Astrocyte (in vitro differentiated cells and primary cell): ENCODE measurements at regions not wholly inside any gene's neighbourhood (a gene's known extent, or its start where the extent isn't known, plus 50 kb on each side); places are given as distances from the start of the nearest gene placed in this dataset.

Experiments
- DNase-seq: peaks from one replicate; pipeline ENCODE4 v3.0.0-alpha.2; 2010; ENCODE audit warnings: low read depth
- FAIRE-seq: peaks from 2 replicates; lab custom pipeline; 2011; peaks lifted over from hg19 to GRCh38; lab: Jason Lieb, UNC
- H2AFZ ChIP-seq: 2 replicates; pipeline ENCODE4 v1.6.0; 2012; ENCODE audit warnings: low read depth, low read length, inconsistent platforms
- H3K27ac ChIP-seq: 2 replicates; pipeline ENCODE4 v1.5.1; 2011; ENCODE audit warnings: low read depth, low read length, inconsistent platforms
- H3K27me3 ChIP-seq: 2 replicates; pipeline ENCODE4 v1.6.0; 2011; ENCODE audit warnings: low read length, inconsistent platforms; ENCODE audit not compliant: insufficient read depth
- H3K36me3 ChIP-seq: 2 replicates; pipeline ENCODE4 v1.5.1; 2011; ENCODE audit warnings: low read length, inconsistent platforms; ENCODE audit not compliant: insufficient read depth
- H3K4me1 ChIP-seq: 2 replicates; pipeline ENCODE4 v1.5.1; 2011; ENCODE audit warnings: low read length, inconsistent platforms; ENCODE audit not compliant: insufficient read depth
- H3K4me2 ChIP-seq: 2 replicates; pipeline ENCODE4 v1.6.0; 2012; ENCODE audit warnings: low read length, inconsistent platforms
- H3K4me3 ChIP-seq: 2 replicates; pipeline ENCODE4 v1.5.1; 2011; ENCODE audit warnings: low read depth, mild to moderate bottlenecking, low read length, inconsistent platforms; ENCODE audit not compliant: insufficient read depth
- H3K79me2 ChIP-seq: 2 replicates; pipeline ENCODE4 v1.6.0; 2012; ENCODE audit warnings: mild to moderate bottlenecking, low read length, inconsistent platforms; ENCODE audit not compliant: insufficient read depth
- H3K9ac ChIP-seq: 2 replicates; pipeline ENCODE4 v1.6.0; 2012; ENCODE audit warnings: mild to moderate bottlenecking, low read length, inconsistent platforms
- H3K9me3 ChIP-seq: 2 replicates; pipeline ENCODE4 v1.5.1; 2012; ENCODE audit warnings: low read depth, mild to moderate bottlenecking, low read length, inconsistent platforms; ENCODE audit not compliant: insufficient read depth
- H4K20me1 ChIP-seq: 2 replicates; pipeline ENCODE4 v1.6.0; 2012; ENCODE audit warnings: low read length, inconsistent platforms; ENCODE audit not compliant: insufficient read depth
- H3K27ac Mint-ChIP-seq: one replicate; pipeline ENCODE4 v1.8.0; 2021; ENCODE audit warnings: mild to moderate bottlenecking, mixed read lengths; ENCODE audit not compliant: unreplicated experiment
- H3K27me3 Mint-ChIP-seq: one replicate; pipeline ENCODE4 v1.8.0; 2021; ENCODE audit warnings: low read depth, mixed read lengths; ENCODE audit not compliant: unreplicated experiment
- H3K36me3 Mint-ChIP-seq: one replicate; pipeline ENCODE4 v1.8.0; 2021; ENCODE audit warnings: low read depth, mixed read lengths; ENCODE audit not compliant: unreplicated experiment
- H3K4me1 Mint-ChIP-seq: one replicate; pipeline ENCODE4 v1.8.0; 2021; ENCODE audit warnings: low read depth, mixed read lengths; ENCODE audit not compliant: unreplicated experiment
- H3K4me3 Mint-ChIP-seq: one replicate; pipeline ENCODE4 v1.8.0; 2021; ENCODE audit warnings: mild to moderate bottlenecking, moderate library complexity, mixed read lengths; ENCODE audit not compliant: unreplicated experiment
- H3K9me3 Mint-ChIP-seq: one replicate; pipeline ENCODE4 v1.8.0; 2021; ENCODE audit warnings: mild to moderate bottlenecking, mixed read lengths; ENCODE audit not compliant: unreplicated experiment
- CTCF ChIP-seq: IDR thresholded peaks from 2 replicates; pipeline ENCODE4 v1.5.1; 2011; ENCODE audit warnings: low read depth, mild to moderate bottlenecking, inconsistent platforms, low read length, moderate library complexity; ENCODE audit not compliant: insufficient read depth
- EZH2 ChIP-seq: IDR thresholded peaks from 2 replicates; pipeline ENCODE4 v1.6.1; 2012; ENCODE audit warnings: mild to moderate bottlenecking, low read length, inconsistent platforms; ENCODE audit not compliant: insufficient read depth

GRCh38 chr3:67882981-67883380 lies 228.6 kb upstream of the SUCLG2 start:
- Mint-ChIP-seq H3K27ac (no peak overlapping the region), H3K9me3 (peaks cover 2% of the 10 kb centered on the region), H3K27me3 (peaks cover 4% of the 10 kb centered on the region), H3K36me3 (no peaks in the 10 kb centered on the region), H3K4me1 (no peaks in the 10 kb centered on the region), H3K4me3 (no peak overlapping the region)
- H3K79me2 ChIP-seq = no peaks in the 10 kb centered on the region
- H3K27ac ChIP-seq = no peak overlapping the region
- DNase-seq = no peak
- no peak overlapping the region for H3K9ac ChIP-seq
- FAIRE-seq = no peak
- no peaks in the 10 kb centered on the region for H4K20me1 ChIP-seq
- H3K36me3 ChIP-seq = no peaks in the 10 kb centered on the region
- no peaks in the 10 kb centered on the region for H3K4me1 ChIP-seq
- no peaks in the 10 kb centered on the region for H3K27me3 ChIP-seq
- no peaks in the 10 kb centered on the region for H3K9me3 ChIP-seq
- no peak overlapping the region for H3K4me2 ChIP-seq
- no peak overlapping the region for H2AFZ ChIP-seq
- no peak overlapping the region for H3K4me3 ChIP-seq
- TF ChIP-seq EZH2 = no peak
- TF ChIP-seq CTCF = no peak

- Histone ChIP-seq H3K27me3 (no peaks in the 10 kb centered on the region), H3K4me2 (no peak overlapping the region), H3K4me3 (no peak overlapping the region), H3K9ac (no peak overlapping the region), H3K79me2 (no peaks in the 10 kb centered on the region), H3K27ac (no peak overlapping the region), H3K4me1 (no peaks in the 10 kb centered on the region), H2AFZ (no peak overlapping the region), H3K9me3 (no peaks in the 10 kb centered on the region), H4K20me1 (no peaks in the 10 kb centered on the region), H3K36me3 (no peaks in the 10 kb centered on the region)
- DNase-seq (no peak), FAIRE-seq (no peak)
- TF ChIP-seq CTCF = no peak
- no peak for TF ChIP-seq EZH2
- H3K27me3 Mint-ChIP-seq = peaks cover 1% of the 10 kb centered on the region
- peaks cover 13% of the 10 kb centered on the region for H3K4me1 Mint-ChIP-seq
- peak overlapping the region; percentile 17 for H3K4me3 Mint-ChIP-seq
- peak overlapping the region; percentile 48 for H3K27ac Mint-ChIP-seq
- no peaks in the 10 kb centered on the region for H3K9me3 Mint-ChIP-seq
- H3K36me3 Mint-ChIP-seq = no peaks in the 10 kb centered on the region
Measured at GRCh38 chr3:67876261-67876660, 221.8 kb upstream of the SUCLG2 start.

- Histone ChIP-seq H4K20me1 (no peaks in the 10 kb centered on the region), H3K9ac (no peak overlapping the region), H3K4me3 (no peak overlapping the region), H2AFZ (no peak overlapping the region), H3K27me3 (no peaks in the 10 kb centered on the region), H3K4me2 (no peak overlapping the region), H3K4me1 (no peaks in the 10 kb centered on the region), H3K79me2 (no peaks in the 10 kb centered on the region), H3K36me3 (no peaks in the 10 kb centered on the region), H3K9me3 (no peaks in the 10 kb centered on the region), H3K27ac (no peak overlapping the region)
- no peak for TF ChIP-seq EZH2
- no peak for TF ChIP-seq CTCF
- no peak for DNase-seq
- H3K27me3 Mint-ChIP-seq = peaks cover 3% of the 10 kb centered on the region
- no peak overlapping the region for H3K4me3 Mint-ChIP-seq
- H3K9me3 Mint-ChIP-seq = no peaks in the 10 kb centered on the region
- no peak for FAIRE-seq
- no peaks in the 10 kb centered on the region for H3K36me3 Mint-ChIP-seq
- peak overlapping the region; percentile 48 for H3K27ac Mint-ChIP-seq
- peaks cover 13% of the 10 kb centered on the region for H3K4me1 Mint-ChIP-seq
Measured at GRCh38 chr3:67875858-67876257, 221.4 kb upstream of the SUCLG2 start.
